ENCODE measurements at regions not wholly inside any gene's neighbourhood (a gene's known extent, or its start where the extent isn't known, plus 50 kb on each side); places are given as distances from the start of the nearest gene placed in this dataset.

- TF ChIP-seq, protein P1, sequence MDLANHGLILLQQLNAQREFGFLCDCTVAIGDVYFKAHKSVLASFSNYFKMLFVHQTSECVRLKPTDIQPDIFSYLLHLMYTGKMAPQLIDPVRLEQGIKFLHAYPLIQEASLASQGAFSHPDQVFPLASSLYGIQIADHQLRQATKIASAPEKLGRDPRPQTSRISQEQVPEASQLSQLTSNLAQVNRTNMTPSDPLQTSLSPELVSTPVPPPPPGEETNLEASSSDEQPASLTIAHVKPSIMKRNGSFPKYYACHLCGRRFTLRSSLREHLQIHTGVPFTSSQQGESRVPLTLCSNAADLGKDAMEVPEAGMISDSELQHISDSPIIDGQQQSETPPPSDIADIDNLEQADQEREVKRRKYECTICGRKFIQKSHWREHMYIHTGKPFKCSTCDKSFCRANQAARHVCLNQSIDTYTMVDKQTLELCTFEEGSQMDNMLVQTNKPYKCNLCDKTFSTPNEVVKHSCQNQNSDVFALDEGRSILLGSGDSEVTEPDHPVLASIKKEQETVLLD (CRISPR knock-in tag; IDR thresholded peaks at IDR 0.05; ENCODE audit: low read depth): no peak
- TF ChIP-seq ZBTB4 (CRISPR knock-in tag; IDR thresholded peaks at IDR 0.05; ENCODE audit: borderline replicate concordance) (no peak), CSRNP1 (CRISPR knock-in tag; IDR thresholded peaks at IDR 0.05) (no peak), MYNN (CRISPR knock-in tag; IDR thresholded peaks at IDR 0.05; ENCODE audit: low read depth) (no peak), ZSCAN12 (CRISPR knock-in tag; IDR thresholded peaks at IDR 0.05) (no peak), CHD4 (IDR thresholded peaks at IDR 0.05; ENCODE audit: borderline replicate concordance, low read length) (no peak), GRHL1 (CRISPR knock-in tag; conservative IDR thresholded peaks at IDR 0.05) (no peak), UBTF (CRISPR knock-in tag; IDR thresholded peaks at IDR 0.05) (no peak)
- TF ChIP-seq, protein P2, sequence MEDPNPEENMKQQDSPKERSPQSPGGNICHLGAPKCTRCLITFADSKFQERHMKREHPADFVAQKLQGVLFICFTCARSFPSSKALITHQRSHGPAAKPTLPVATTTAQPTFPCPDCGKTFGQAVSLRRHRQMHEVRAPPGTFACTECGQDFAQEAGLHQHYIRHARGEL (CRISPR knock-in tag; IDR thresholded peaks at IDR 0.05): no peak
Observed at GRCh38 chr20:6698723-6699122, 68.8 kb upstream of the BMP2 start (continued).
